GM18873 (cell line): ENCODE measurements at regions not wholly inside any gene's neighbourhood (a gene's known extent, or its start where the extent isn't known, plus 50 kb on each side); places are given as distances from the start of the nearest gene placed in this dataset.

Source experiments
- ATAC-seq: cut with Tn5 transposase; IDR thresholded peaks from one replicate; pipeline ENCODE4 v1.9.1; 2021; ENCODE audit warnings: mild to moderate bottlenecking, moderate library complexity, moderate number of reproducible peaks; ENCODE audit not compliant: unreplicated experiment, low FRiP score

GRCh38 chr10:105700218-105700617 is 1059.1 kb downstream of the SORCS3 start:
- no peak for ATAC-seq

GRCh38 chr10:105699504-105699903 is 1058.4 kb downstream of the SORCS3 start:
- ATAC-seq = no peak

- no peak for ATAC-seq
These were observed 1057.5 kb downstream of the SORCS3 start for GRCh38 chr10:105698592-105698991.

- no peak for ATAC-seq
These were observed 1056.2 kb downstream of the SORCS3 start for GRCh38 chr10:105697290-105697780.

GRCh38 chr10:105691811-105692210 is 1050.7 kb downstream of the SORCS3 start:
- ATAC-seq = no peak

GRCh38 chr10:105682911-105683310 is 1041.8 kb downstream of the SORCS3 start:
- no peak for ATAC-seq

GRCh38 chr10:105681051-105681450 is 1040.0 kb downstream of the SORCS3 start:
- ATAC-seq = no peak

- no peak for ATAC-seq
These were observed 1038.7 kb downstream of the SORCS3 start for GRCh38 chr10:105679781-105680180.

GRCh38 chr10:105675333-105675732 is 1034.2 kb downstream of the SORCS3 start:
- no peak for ATAC-seq

- ATAC-seq = no peak
These were observed 1033.4 kb downstream of the SORCS3 start for GRCh38 chr10:105674448-105674847.

- ATAC-seq = no peak
These were observed 1017.6 kb downstream of the SORCS3 start for GRCh38 chr10:105658696-105659095.

- ATAC-seq = no peak
These were observed 1015.8 kb downstream of the SORCS3 start for GRCh38 chr10:105656856-105657255.

- no peak for ATAC-seq
These were observed 1009.2 kb downstream of the SORCS3 start for GRCh38 chr10:105650306-105650705.

GRCh38 chr10:105647354-105647753 is 1006.3 kb downstream of the SORCS3 start:
- ATAC-seq = no peak

GRCh38 chr10:105644978-105645377 is 1003.9 kb downstream of the SORCS3 start:
- ATAC-seq = no peak

GRCh38 chr10:105644559-105644958 is 1003.5 kb downstream of the SORCS3 start:
- ATAC-seq = no peak

- no peak for ATAC-seq
These were observed 1003.0 kb downstream of the SORCS3 start for GRCh38 chr10:105644091-105644490.

- no peak for ATAC-seq
These were observed 1002.6 kb downstream of the SORCS3 start for GRCh38 chr10:105643660-105644059.

GRCh38 chr10:105634281-105634680 is 993.2 kb downstream of the SORCS3 start:
- no peak for ATAC-seq

- ATAC-seq = no peak
These were observed 974.8 kb downstream of the SORCS3 start for GRCh38 chr10:105615715-105616365.

GRCh38 chr10:105611244-105611798 is 970.2 kb downstream of the SORCS3 start:
- ATAC-seq = no peak

GRCh38 chr10:105609451-105609850 is 968.4 kb downstream of the SORCS3 start:
- no peak for ATAC-seq
